Erythroblast (primary cell): ENCODE measurements at regions not wholly inside any gene's neighbourhood (a gene's known extent, or its start where the extent isn't known, plus 50 kb on each side); places are given as distances from the start of the nearest gene placed in this dataset.

Experiments used
- GATA1 ChIP-seq: IDR thresholded peaks from 2 replicates; pipeline ENCODE4 v1.6.1; 2011; ENCODE audit warnings: low read depth, mild to moderate bottlenecking, control low read depth, low read length, moderate library complexity
- POLR2A ChIP-seq: IDR thresholded peaks from 2 replicates; pipeline ENCODE4 v1.6.1; 2011; ENCODE audit warnings: mild to moderate bottlenecking, low read length

DNA sequence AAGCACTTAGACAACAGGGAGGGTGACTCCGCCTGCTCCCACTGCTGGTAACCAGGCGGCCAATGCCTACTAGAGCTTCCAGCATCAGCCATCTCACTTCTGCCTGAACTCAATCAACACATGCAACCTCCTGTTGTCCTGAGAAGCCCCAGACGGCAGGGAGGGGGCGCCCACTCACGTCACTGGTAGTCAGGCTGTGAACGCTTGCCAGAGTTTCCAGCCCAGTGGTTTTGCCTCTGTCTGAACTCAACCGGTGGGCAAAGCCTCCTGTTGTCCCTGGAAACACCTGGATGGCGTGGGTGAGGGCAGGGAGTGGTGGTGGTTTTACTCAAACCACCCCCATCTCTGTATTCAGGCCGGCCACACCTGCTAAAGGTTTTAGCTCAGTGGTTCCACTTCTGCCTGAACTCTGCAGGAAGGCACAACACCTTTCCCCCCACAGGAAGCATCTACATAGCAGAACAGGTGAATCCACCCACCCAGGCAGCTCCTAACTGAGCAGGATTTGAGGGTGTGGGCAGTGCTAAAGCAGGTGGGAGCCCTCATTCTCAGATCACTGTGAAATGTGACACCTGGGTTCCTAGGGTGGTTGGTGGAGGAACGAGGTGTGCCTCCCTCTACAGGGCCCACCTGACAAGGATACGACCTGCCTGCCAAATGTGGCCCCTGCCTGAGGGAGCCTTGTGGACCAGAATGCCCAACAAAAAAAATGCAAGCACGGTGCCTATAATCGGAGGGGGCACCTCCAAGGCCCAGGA, 563.0 kb upstream of the SEMA3D start:
- no peak for TF ChIP-seq POLR2A
- no peak for TF ChIP-seq GATA1
